Nephron (organoid): ENCODE measurements at regions not wholly inside any gene's neighbourhood (a gene's known extent, or its start where the extent isn't known, plus 50 kb on each side); places are given as distances from the start of the nearest gene placed in this dataset.

ENCODE experiments used
- H3K27ac Mint-ChIP-seq, 3 experiments: 2 replicates each; pipeline ENCODE4 v1.8.0; 2020; ENCODE audit warnings: mixed read lengths in 3 of 3, mild to moderate bottlenecking in 2 of 3, moderate library complexity in 1 of 3
- H3K27me3 Mint-ChIP-seq: 2 replicates; pipeline ENCODE4 v1.8.0; 2021; ENCODE audit warnings: low read depth, mild to moderate bottlenecking, moderate library complexity, mixed read lengths
- H3K36me3 Mint-ChIP-seq: 2 replicates; pipeline ENCODE4 v1.8.0; 2020; ENCODE audit warnings: low read depth, mixed read lengths
- H3K4me1 Mint-ChIP-seq: 2 replicates; pipeline ENCODE4 v1.8.0; 2020; ENCODE audit warnings: mixed read lengths
- H3K4me3 Mint-ChIP-seq, 3 experiments: 2 replicates each; pipeline ENCODE4 v1.8.0; 2020; ENCODE audit warnings: mild to moderate bottlenecking in 3 of 3, mixed read lengths in 3 of 3, moderate library complexity in 2 of 3
- H3K9me3 Mint-ChIP-seq: 2 replicates; pipeline ENCODE4 v1.8.0; 2020; ENCODE audit warnings: mixed read lengths
- TF ChIP-seq, protein P1 (sequence below), 3 experiments: fragments of 200-600 bp; sonication (generic); IDR thresholded peaks; one replicate each; pipeline ENCODE4 v1.5.0; 2021; ENCODE audit warnings: antibody characterized with exemption in 3 of 3; ENCODE audit not compliant: unreplicated experiment in 3 of 3

DNA sequence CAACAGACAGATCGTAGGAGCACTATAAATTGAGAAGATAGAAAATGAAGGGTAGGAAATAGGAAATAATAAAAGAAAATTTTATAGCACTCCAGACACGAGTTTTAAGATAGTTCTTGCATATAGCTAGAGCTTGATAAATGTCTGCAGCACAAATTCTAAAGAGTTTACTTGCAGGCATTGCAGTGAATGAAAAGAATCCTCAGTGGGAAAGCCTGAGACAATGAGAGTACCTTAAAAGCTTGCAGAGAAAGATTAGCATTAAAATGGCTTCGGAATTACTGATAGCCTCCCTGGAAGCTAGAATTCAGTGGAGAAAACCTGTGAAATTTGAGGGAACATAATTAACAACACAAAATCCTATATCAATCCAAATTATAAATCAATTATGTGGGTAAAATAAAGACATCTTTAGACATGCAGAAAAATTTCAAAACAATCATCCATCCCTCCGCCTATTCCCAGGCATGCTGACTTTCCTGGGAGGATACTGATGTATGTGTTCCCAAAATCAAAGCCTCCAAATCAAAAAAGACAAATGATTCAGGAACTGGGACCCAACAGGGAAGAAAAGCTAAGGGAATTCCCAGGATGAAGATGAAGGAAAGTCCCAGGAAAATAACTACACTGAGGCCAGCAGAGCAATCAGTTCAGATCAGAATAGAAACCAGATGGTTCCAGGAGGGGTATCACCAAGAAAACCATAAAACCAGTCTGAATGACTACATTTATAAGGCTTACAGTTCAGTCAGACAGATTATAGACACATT, 305.9 kb upstream of the USP25 start:
- TF ChIP-seq, protein P1, sequence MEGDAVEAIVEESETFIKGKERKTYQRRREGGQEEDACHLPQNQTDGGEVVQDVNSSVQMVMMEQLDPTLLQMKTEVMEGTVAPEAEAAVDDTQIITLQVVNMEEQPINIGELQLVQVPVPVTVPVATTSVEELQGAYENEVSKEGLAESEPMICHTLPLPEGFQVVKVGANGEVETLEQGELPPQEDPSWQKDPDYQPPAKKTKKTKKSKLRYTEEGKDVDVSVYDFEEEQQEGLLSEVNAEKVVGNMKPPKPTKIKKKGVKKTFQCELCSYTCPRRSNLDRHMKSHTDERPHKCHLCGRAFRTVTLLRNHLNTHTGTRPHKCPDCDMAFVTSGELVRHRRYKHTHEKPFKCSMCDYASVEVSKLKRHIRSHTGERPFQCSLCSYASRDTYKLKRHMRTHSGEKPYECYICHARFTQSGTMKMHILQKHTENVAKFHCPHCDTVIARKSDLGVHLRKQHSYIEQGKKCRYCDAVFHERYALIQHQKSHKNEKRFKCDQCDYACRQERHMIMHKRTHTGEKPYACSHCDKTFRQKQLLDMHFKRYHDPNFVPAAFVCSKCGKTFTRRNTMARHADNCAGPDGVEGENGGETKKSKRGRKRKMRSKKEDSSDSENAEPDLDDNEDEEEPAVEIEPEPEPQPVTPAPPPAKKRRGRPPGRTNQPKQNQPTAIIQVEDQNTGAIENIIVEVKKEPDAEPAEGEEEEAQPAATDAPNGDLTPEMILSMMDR (IDR thresholded peaks at IDR 0.05; ENCODE audit: unreplicated experiment in 3 of 3) = no peak
- Mint-ChIP-seq H3K4me3 (no peak overlapping the region), H3K9me3 (no peaks in the 10 kb centered on the region), H3K36me3 (no peaks in the 10 kb centered on the region), H3K27ac (peak overlapping the region in 1 of 3 experiments; percentile 11), H3K27me3 (no peaks in the 10 kb centered on the region), H3K4me1 (peaks cover 10% of the 10 kb centered on the region)

DNA sequence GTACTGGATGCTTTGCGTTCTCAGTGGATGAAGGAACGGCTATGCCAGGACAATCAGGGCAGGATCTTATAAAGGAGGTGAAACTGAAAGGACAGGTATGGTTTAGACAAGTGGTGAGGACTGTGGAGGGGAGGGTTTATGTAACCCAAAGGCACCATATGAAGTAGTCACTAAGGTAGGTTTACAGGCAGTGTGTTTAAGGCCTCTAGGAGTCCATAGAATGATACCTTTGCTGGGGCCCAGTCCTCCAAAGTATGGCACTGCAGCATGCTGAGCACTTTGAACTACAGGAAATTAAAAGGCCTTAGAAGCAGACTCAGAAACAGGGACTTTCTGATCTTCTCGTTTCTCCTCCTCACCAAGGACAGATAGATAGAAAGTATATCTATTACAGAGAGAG, 304.7 kb upstream of the USP25 start:
- H3K27ac Mint-ChIP-seq = no peak overlapping the region
- no peaks in the 10 kb centered on the region for H3K27me3 Mint-ChIP-seq
- TF ChIP-seq, protein P1 (IDR thresholded peaks at IDR 0.05; ENCODE audit: unreplicated experiment in 3 of 3) = no peak
- peaks cover 10% of the 10 kb centered on the region for H3K4me1 Mint-ChIP-seq
- H3K9me3 Mint-ChIP-seq = no peaks in the 10 kb centered on the region
- H3K36me3 Mint-ChIP-seq = no peaks in the 10 kb centered on the region
- no peak overlapping the region for H3K4me3 Mint-ChIP-seq

DNA sequence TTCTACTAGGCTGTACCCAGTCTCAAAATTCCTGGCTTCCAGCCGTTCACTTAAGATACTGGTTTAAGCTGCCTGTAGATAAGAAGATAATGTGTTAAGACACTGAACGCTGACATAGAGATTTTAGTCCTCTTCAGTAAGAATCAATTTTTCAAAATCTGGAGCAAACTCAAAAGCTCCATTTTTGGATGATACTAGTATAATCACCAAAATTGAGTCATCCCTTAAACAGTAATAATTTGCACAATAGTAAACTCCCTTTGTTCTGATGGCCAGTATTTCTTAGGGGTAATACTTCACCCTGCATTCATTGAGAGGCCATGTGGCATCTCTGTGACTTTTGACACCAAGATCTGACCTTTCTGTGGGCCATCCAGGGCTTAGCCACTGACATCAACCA, 299.8 kb upstream of the USP25 start:
- TF ChIP-seq, protein P1 (IDR thresholded peaks at IDR 0.05; ENCODE audit: unreplicated experiment in 3 of 3) = no peak

DNA sequence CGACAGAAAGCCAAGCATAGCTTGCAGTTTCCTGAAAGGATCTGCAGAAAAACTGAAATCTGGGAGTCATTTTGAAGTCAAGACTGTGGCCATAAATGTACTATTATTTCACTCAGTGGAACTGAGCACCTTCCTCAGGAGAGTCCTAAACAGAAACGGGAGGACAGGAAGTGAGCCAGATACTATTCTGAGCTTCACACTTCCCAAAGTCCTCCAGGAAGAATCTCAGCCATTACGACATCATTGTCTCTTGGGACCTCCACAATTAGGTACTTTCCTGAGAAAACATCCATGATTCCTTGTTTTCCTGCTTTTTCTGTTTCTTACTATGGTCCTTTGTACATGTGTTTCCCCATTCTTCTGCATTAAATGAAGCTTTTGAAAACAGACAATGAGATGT, 299.2 kb upstream of the USP25 start:
- TF ChIP-seq, protein P1 (IDR thresholded peaks at IDR 0.05; ENCODE audit: unreplicated experiment in 3 of 3) = no peak
- H3K4me1 Mint-ChIP-seq = peaks cover 8% of the 10 kb centered on the region
- no peak overlapping the region for H3K4me3 Mint-ChIP-seq
- H3K27me3 Mint-ChIP-seq = no peaks in the 10 kb centered on the region
- H3K27ac Mint-ChIP-seq = peak overlapping the region in 1 of 3 experiments; percentile 30
- H3K9me3 Mint-ChIP-seq = peaks cover 12% of the 10 kb centered on the region
- H3K36me3 Mint-ChIP-seq = peaks cover 9% of the 10 kb centered on the region

More for the DNA sequence above, 299.8 kb upstream of the USP25 start:
- peaks cover 8% of the 10 kb centered on the region for H3K4me1 Mint-ChIP-seq
- peak overlapping the region in 1 of 3 experiments; percentile 30 for H3K27ac Mint-ChIP-seq
- peaks cover 12% of the 10 kb centered on the region for H3K9me3 Mint-ChIP-seq
- H3K4me3 Mint-ChIP-seq = no peak overlapping the region
- peaks cover 9% of the 10 kb centered on the region for H3K36me3 Mint-ChIP-seq
- H3K27me3 Mint-ChIP-seq = no peaks in the 10 kb centered on the region

GRCh38 chr21:15431053-15431452, 298.7 kb upstream of the USP25 start:
- no peak overlapping the region for H3K4me3 Mint-ChIP-seq
- TF ChIP-seq, protein P1 (IDR thresholded peaks at IDR 0.05; ENCODE audit: unreplicated experiment in 3 of 3) = no peak
- H3K27ac Mint-ChIP-seq = no peak overlapping the region
- H3K27me3 Mint-ChIP-seq = no peaks in the 10 kb centered on the region
- H3K9me3 Mint-ChIP-seq = peaks cover 12% of the 10 kb centered on the region
- H3K4me1 Mint-ChIP-seq = peaks cover 8% of the 10 kb centered on the region
- peaks cover 9% of the 10 kb centered on the region for H3K36me3 Mint-ChIP-seq

DNA sequence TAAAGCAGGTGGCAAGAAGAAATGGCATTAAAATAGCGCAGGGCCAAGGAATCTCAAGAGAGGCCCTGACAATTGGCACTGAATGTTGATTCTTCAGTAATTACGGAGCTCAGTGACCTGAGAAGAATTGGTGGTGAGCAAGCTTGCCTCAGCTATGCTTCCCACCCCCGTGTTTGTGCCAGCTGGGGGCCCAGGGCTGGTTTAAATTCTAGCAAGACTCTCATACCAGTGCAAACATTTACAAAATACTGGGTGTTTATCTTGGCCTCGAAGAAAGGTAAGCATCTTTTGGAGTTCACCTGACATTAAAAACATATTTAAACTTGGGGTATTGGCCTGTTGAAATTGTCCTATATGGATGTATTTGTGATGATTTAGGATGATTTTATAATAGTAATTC, 296.7 kb upstream of the USP25 start:
- H3K27ac Mint-ChIP-seq = peak overlapping the region in 2 of 3 experiments; percentile 3 to 75
- no peak overlapping the region for H3K4me3 Mint-ChIP-seq
- H3K27me3 Mint-ChIP-seq = no peaks in the 10 kb centered on the region
- H3K9me3 Mint-ChIP-seq = peaks cover 12% of the 10 kb centered on the region
- TF ChIP-seq, protein P1 (IDR thresholded peaks at IDR 0.05; ENCODE audit: unreplicated experiment in 3 of 3) = no peak
- peaks cover 13% of the 10 kb centered on the region for H3K4me1 Mint-ChIP-seq
- peaks cover 9% of the 10 kb centered on the region for H3K36me3 Mint-ChIP-seq
